ENCODE measurements at regions not wholly inside any gene's neighbourhood (a gene's known extent, or its start where the extent isn't known, plus 50 kb on each side); places are given as distances from the start of the nearest gene placed in this dataset.
"Not testable (repeated sequence)": the region's sequence is repeated elsewhere in the genome, so short reads cannot be mapped to it uniquely, and the experiment has no call there.

GRCh38 chr2:239801404-239802184 is 223.5 kb downstream of the NDUFA10 start:
- no peak for DNase-seq

- no peak for DNase-seq
Measured at GRCh38 chr2:239800785-239801386, 224.3 kb downstream of the NDUFA10 start.

DNA sequence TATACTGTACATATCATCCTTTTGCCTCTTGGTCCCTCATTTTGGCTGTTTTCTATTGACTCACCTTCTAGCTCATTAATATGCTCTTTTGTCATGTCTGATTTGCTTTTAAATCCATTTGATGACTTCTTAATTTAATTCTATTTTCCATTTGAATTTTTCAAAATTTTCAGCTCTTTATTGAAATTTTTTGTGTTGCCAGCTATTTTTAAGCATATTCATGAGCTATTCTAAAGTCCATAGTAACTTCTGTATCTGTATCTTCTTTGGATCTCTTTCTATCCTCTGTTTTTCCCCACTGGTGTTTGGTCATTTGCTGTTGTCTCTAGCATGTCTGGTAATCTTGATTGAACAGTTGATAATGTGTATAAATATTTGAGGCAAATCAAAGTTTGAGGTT is 227.8 kb downstream of the NDUFA10 start:
- no peak for DNase-seq

- not testable (repeated sequence) for DNase-seq
Measured at GRCh38 chr2:239795761-239796160, 229.4 kb downstream of the NDUFA10 start.

- DNase-seq: no peak
Measured at GRCh38 chr2:239793836-239794235, 231.3 kb downstream of the NDUFA10 start.

DNA sequence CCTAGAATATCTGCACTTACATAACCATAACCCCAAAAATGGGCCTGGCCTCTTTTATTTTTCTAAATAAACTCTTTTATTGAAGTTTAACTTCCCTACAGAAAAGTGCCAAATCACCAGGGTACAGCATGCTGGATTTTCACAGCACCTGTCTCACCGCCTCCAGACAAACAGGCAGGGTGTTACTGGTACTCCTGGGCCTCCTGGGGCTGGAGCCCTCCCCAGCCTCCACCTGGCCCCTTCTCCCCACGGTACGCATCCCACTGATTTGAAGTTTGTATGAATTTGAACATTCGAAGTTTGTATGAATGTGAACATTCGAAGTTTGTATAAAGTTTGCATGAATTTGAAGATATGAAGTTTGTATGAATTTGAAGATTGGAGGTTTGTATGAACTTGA is 232.1 kb downstream of the NDUFA10 start:
- DNase-seq: no peak

- DNase-seq: no peak
Measured at GRCh38 chr2:239792405-239793084, 232.6 kb downstream of the NDUFA10 start.

DNA sequence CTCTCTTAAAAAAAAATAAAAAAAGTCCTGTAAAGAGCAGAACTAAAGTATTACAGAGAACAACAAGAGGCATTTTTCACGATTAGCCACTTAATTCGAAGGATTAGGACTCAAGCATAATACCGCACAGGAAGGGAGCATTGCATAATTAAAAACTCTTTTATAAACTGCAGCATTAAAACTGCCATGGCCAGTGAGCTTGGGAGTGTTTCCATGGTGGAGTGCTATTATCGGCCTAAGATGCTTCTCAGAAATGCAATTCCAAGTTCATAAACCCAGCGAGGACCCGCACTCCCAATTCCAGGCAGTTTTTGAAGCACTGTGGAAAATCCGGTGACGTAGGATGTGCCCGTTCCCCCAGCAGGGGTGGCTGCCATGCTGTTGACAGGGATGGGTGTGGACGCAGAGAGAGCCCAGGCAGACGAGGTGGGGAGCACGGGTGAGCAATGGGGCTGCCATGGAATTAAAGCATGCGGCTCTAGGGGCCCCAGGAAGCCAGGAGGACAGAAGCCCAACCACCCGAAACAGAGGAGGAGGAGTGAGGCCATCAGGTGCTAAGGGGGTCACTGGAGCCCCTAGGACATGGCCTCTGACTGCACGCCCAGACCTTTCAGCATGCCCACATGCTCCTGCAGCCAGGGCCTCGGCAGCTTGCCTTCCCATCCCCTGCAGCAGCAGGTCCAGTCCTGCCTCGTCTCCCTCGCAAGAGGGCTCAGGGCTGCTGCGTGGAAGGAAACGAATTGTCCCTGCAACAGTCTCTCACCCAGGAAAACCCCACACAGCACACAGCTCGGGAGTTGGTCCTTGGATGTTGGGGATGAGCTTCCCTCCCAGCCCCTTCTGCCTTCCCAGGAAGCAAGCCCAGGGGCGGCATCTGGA is 233.4 kb downstream of the NDUFA10 start:
- no peak for DNase-seq

DNA sequence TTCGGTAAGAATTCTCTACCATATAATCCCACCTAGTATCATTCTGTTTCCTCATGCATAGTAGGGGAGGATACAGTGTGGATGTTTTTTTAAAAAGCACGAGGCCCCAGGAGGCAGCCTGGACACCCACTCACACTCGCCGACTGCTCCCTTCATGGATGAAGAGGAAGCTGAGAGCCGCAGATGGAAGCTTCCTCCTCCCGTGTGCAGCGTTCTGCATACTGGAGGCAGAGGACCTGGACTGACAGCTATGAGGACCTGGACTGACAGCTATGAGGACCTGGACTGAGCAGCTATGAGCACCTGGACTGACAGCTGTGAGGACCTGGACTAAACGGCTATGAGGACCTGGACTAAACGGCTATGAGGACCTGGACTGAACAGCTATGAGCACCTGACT is 234.4 kb downstream of the NDUFA10 start:
- DNase-seq: no peak

DNA sequence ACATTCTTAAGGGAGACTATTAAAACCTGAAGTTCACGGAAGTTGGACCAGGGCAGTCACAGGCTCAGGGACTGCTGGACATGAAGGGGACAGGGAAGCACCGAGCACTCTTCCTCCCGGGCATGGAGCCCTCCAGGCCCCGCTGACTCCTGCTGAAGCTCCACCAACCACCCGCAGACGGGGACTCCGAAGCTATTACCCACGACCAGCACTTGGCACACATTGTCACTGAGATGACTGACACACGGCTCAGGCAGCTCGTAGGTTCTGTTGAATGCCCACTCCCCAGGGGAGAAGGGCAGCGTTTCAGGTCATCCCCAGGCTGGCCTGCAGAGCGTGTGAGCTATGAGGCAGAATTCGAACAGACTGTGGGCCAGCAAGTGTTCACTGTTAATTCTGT is 234.8 kb downstream of the NDUFA10 start:
- DNase-seq: no peak

- DNase-seq: no peak
Measured at GRCh38 chr2:239789711-239790110, 235.4 kb downstream of the NDUFA10 start.

- no peak for DNase-seq
Measured at GRCh38 chr2:239788576-239789098, 236.5 kb downstream of the NDUFA10 start.

GRCh38 chr2:239787538-239788050 is 237.5 kb downstream of the NDUFA10 start:
- DNase-seq: no peak

DNA sequence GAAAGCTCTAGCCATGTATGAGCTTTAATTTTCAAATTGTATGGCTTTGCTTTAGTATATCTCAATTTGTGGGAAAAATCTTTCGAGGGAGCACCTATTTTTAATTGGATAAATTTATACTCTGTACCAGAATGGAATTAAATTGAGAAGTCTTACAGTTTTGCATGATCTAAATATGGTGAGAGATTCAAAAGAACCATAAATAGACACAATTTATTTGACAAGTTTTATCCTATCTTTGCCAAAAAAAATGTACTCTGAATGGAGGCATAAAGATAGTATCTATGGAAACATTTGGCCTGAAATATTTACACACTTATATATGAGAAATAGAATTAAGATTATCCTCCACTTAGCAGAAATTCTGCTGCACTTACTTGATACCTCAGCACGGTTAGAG is 238.4 kb downstream of the NDUFA10 start:
- DNase-seq: no peak

DNA sequence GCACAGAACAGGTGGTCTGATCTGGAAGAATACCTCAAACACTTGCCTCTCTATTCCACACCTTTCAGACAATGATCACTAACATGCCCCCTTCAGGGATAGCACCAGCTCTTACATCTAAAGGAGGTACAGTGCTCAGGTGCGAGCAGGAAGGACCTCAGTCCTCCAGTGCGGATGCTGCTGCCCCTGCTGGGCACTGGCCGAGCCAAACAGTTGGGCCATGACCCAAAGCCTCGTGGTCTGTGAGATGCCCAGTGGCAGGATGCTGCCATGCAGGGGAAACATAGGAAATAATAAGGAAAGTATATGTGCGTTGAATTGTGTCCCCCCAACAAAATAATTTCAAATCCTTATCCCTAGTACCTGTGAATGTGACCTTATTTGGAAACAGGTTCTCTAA is 243.7 kb downstream of the NDUFA10 start:
- DNase-seq: no peak

DNA sequence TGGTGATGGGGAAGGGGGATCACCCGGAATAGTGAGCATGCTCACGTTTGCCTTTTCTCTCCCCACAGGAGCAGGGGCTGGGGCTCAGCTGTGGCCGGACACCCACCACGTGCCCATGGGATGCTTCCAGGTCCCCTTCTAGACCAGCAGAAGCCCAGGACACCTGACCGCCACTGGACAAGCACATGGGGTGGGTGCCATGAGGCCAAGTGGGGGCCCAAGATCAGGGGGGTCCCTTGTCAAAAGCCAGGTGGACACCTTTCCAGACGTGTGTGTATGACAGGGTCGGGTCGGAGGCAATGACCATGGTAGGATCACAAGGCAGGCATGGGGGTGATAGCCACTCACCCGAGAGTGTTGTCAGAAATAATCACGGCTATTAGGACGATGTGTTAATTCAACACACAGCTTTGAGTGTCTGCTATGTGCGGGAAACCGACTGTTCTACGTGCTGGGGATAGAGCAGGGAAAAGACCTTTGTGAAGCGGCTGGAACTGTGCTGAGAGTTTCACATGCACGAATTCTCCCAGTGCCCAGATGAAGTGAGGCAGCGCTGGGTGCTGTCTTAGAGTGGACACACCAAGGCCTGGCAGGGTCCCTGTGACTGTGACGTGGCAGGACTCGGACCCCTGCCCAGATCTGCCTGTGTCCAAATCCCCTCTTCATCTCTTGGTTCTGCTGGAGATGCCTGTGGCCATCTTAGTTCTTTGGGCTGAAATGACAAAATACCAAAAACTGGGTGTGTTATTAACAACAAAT is 244.7 kb downstream of the NDUFA10 start:
- no peak for DNase-seq

DNA sequence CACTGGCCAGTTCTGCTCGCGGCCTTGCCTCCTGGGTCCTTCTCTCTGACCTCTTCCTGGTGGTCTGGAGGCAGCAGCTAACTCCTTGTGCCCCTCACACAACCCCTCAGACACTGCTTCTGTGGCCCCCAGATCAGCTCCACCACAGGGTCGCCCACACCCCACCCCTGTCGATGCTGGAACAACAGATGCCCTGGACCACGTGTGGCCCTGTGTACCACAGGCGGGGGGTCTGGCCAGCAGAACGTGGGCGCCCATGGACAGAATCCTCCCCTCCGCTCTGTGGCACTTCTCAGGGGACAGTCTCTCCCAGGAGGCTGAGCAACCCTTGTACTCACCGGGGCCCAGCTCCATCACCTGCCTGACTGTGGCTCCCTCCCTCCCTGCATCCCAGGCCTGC is 245.6 kb downstream of the NDUFA10 start:
- DNase-seq: no peak

DNA sequence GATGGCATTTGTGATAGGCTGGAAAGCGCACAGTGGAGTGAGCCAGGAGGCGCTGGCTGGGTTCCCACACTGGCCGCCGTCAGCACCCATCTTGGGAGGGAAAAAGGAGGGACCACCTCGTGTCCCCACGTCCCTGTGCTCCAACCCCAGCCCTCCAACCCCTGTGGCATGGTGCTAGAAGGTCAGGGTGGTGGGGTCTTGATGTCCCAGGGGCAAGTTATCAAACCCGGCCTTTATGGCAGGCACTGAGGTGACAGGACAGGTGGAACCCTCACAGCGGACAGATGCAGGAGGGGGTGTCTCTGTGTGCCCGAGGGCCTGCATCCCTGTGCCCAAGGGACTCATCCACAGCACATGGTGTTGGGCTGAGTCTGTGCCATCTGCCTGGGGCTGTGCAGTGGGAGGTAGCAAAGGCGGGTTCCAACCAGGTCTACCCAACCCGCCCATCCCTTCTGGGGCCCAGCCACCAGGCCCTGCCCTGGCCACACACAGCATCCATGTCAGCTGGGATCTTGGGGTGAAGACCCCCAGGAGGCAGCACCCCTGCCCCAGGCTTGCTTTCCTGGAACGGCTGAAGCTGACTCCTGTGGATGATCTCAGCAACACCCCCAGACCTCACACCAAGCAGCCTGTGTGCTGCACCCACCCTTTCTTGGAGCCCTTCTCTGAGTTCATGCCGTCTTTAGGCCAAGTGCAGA is 246.1 kb downstream of the NDUFA10 start:
- DNase-seq: no peak

DNA sequence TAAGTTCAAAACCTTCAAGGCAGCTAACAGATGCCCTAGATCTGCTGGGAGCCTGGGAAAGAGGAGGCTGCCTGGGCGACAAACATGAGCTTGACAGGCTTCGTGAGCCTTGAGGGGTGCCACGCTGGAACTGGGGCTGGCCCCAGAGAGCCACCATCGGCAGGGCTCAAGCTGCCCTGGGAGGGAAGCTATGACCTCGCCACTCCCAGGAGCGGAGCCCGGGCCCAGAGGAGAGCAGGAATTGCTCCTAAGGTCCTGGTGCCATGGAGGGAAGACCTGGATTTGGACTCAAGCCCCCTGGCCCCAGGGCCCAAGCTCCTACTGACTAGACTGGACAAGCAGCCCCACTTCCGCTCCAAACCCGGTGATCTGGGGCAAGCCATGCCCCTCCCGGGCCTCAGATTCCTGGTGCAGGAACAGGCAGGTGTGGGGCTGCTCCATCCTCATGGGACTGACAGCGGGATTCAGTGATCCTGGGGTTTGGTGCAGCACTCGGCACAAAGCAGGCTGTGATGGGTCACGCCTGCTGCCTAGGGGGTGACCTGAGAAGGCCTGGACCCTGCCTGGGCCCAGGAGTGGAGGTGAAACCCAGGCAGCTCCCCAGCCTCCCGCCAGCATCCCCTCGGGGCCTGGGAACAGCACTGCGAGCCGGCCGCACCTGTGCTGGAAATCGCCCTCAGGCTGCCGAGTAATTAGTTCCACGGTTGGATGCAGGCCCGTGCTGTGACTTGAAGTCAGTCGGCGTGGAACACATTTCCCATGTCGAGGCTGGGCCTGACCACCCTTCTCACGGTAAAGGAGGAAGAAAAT is 246.9 kb downstream of the NDUFA10 start:
- no peak for DNase-seq

- no peak for DNase-seq
Measured at GRCh38 chr2:239777219-239777618, 247.9 kb downstream of the NDUFA10 start.

All from EL (cell line).